Lower leg skin (tissue), 3 donors: ENCODE measurements at regions not wholly inside any gene's neighbourhood (a gene's known extent, or its start where the extent isn't known, plus 50 kb on each side); places are given as distances from the start of the nearest gene placed in this dataset.

Experiments used
- CTCF ChIP-seq, 3 donors: fragments of 450-650 bp; IDR thresholded peaks; one replicate each; pipeline ENCODE4 v1.5.1; 2016; ENCODE audit warnings: antibody characterized with exemption in 3 of 3, mild to moderate bottlenecking in 3 of 3, moderate library complexity in 2 of 3
- POLR2A ChIP-seq, 2 donors: fragments of 450-650 bp; IDR thresholded peaks; one replicate each; pipeline ENCODE4 v1.6.1; 2016 to 2017; ENCODE audit warnings: antibody characterized with exemption in 2 of 2, mild to moderate bottlenecking in 1 of 2, moderate library complexity in 1 of 2

- no peak for TF ChIP-seq CTCF (IDR thresholded peaks at IDR 0.05)
- TF ChIP-seq POLR2A (IDR thresholded peaks at IDR 0.05): no peak
These were observed 220.9 kb downstream of the AACS start for GRCh38 chr12:125286005-125286727.
